SH-SY5Y (cell line): ENCODE measurements at regions not wholly inside any gene's neighbourhood (a gene's known extent, or its start where the extent isn't known, plus 50 kb on each side); places are given as distances from the start of the nearest gene placed in this dataset.

Experiments used
- GATA2 ChIP-seq: IDR thresholded peaks from 2 replicates; pipeline ENCODE4 v1.6.1; 2011; ENCODE audit warnings: mild to moderate bottlenecking, low read depth, low read length
- GATA3 ChIP-seq: IDR thresholded peaks from 2 replicates; pipeline ENCODE4 v1.6.1; 2011; ENCODE audit warnings: low read depth, mild to moderate bottlenecking, low read length, moderate library complexity

DNA sequence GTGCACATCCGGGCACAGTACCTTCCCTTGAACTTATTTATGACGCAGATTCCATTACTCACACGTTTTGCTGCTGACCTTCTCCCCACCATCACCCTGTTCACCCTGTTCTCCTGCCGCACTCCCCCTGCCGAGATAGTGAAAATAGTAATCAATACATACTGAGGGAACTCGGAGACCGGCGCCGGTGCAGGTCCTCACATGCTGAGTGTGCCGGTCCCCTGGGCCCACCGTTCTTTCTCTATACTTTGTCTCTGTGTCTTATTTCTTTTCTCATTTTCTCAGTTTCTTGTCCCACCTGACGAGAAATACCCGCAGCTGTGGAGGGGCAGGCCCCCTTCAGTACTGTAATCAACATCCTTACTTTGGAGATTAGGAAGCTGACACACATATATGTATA, 1337.1 kb upstream of the PABPC4L start:
- TF ChIP-seq GATA2 (no peak), GATA3 (no peak)
